AG20443 (cell line): ENCODE measurements at regions not wholly inside any gene's neighbourhood (a gene's known extent, or its start where the extent isn't known, plus 50 kb on each side); places are given as distances from the start of the nearest gene placed in this dataset.

ENCODE experiments used
- DNase-seq: peaks from one replicate; pipeline ENCODE4 v3.0.0; 2012; ENCODE audit warnings: low spot score, mixed read lengths

- peak; percentile 45 for DNase-seq
Measured at GRCh38 chr2:238635647-238636051, 208.9 kb downstream of the ASB1 start.

GRCh38 chr2:238636269-238637073 lies 209.7 kb downstream of the ASB1 start:
- peak; percentile 71 for DNase-seq

- no peak for DNase-seq
Measured at GRCh38 chr2:238638100-238638981, 209.5 kb upstream of the TWIST2 start.

GRCh38 chr2:238638982-238639628 lies 208.8 kb upstream of the TWIST2 start:
- no peak for DNase-seq

- DNase-seq, result no peak
Measured at GRCh38 chr2:238640486-238640885, 207.4 kb upstream of the TWIST2 start.

- no peak for DNase-seq
Measured at GRCh38 chr2:238642973-238643372, 204.9 kb upstream of the TWIST2 start.

- DNase-seq, result peak; percentile 10
Measured at GRCh38 chr2:238643400-238643907, 204.4 kb upstream of the TWIST2 start.

GRCh38 chr2:238644095-238645081 lies 203.5 kb upstream of the TWIST2 start:
- peak; percentile 84 for DNase-seq

GRCh38 chr2:238645095-238645494 lies 202.8 kb upstream of the TWIST2 start:
- no peak for DNase-seq

- DNase-seq, result peak; percentile 4
Measured at GRCh38 chr2:238645716-238646115, 202.2 kb upstream of the TWIST2 start.

- DNase-seq, result no peak
Measured at GRCh38 chr2:238646281-238646680, 201.6 kb upstream of the TWIST2 start.

GRCh38 chr2:238646803-238647202 lies 201.1 kb upstream of the TWIST2 start:
- DNase-seq, result no peak

GRCh38 chr2:238649123-238649522 lies 198.8 kb upstream of the TWIST2 start:
- no peak for DNase-seq

- peak; percentile 6 for DNase-seq
Measured at GRCh38 chr2:238649936-238650518, 197.9 kb upstream of the TWIST2 start.

GRCh38 chr2:238650536-238650935 lies 197.3 kb upstream of the TWIST2 start:
- no peak for DNase-seq

- peak; percentile 4 for DNase-seq
Measured at GRCh38 chr2:238651306-238652052, 196.4 kb upstream of the TWIST2 start.

GRCh38 chr2:238652053-238652770 lies 195.7 kb upstream of the TWIST2 start:
- DNase-seq, result no peak

GRCh38 chr2:238652771-238653157 lies 195.1 kb upstream of the TWIST2 start:
- DNase-seq, result no peak

- peak; percentile 6 for DNase-seq
Measured at GRCh38 chr2:238653431-238654109, 194.3 kb upstream of the TWIST2 start.
